ENCODE measurements at regions not wholly inside any gene's neighbourhood (a gene's known extent, or its start where the extent isn't known, plus 50 kb on each side); places are given as distances from the start of the nearest gene placed in this dataset.

GRCh38 chr9:93869088-93869487 is 86.1 kb downstream of the BARX1 start:
- H3K36me3 ChIP-seq (replicated peaks in 1 of 2; ENCODE audit: control insufficient read depth in 1 of 2, insufficient read depth in 2 of 2, low read length in 2 of 2), result no peaks in the 10 kb centered on the region
- H2AFZ ChIP-seq (ENCODE audit: low read length), result no peak overlapping the region
- no peak overlapping the region for H3K27ac ChIP-seq (ENCODE audit: extremely low read length, insufficient read depth, low read length)
- no peak overlapping the region for H3K4me3 ChIP-seq (replicated peaks in 1 of 3; ENCODE audit: insufficient read depth in 1 of 3, low read depth in 2 of 3, low read length in 3 of 3)
- TF ChIP-seq HOXA9 (CRISPR knock-in tag; IDR thresholded peaks at IDR 0.05; ENCODE audit: borderline replicate concordance) (no peak), ARNT2 (CRISPR knock-in tag; IDR thresholded peaks at IDR 0.05; ENCODE audit: low read depth) (no peak), YY1 (IDR thresholded peaks at IDR 0.05; ENCODE audit: insufficient read depth, insufficient replicate concordance, low read depth, low read length) (no peak), BHLHE40 (IDR thresholded peaks at IDR 0.05; ENCODE audit: low read length) (no peak), ZNF879 (CRISPR knock-in tag; IDR thresholded peaks at IDR 0.05) (no peak), RFXAP (CRISPR knock-in tag; IDR thresholded peaks at IDR 0.05; ENCODE audit: borderline replicate concordance) (no peak), ZNF234 (CRISPR knock-in tag; conservative IDR thresholded peaks at IDR 0.05) (no peak), STAT5B (CRISPR knock-in tag; IDR thresholded peaks at IDR 0.05) (no peak), DMAP1 (CRISPR knock-in tag; IDR thresholded peaks at IDR 0.05) (no peak), JUNB (CRISPR knock-in tag; IDR thresholded peaks at IDR 0.05; ENCODE audit: borderline replicate concordance) (no peak), ZNF326 (CRISPR knock-in tag; IDR thresholded peaks at IDR 0.05; ENCODE audit: borderline replicate concordance) (no peak), ZNF225 (CRISPR knock-in tag; IDR thresholded peaks at IDR 0.05) (no peak), MEIS1 (CRISPR knock-in tag; IDR thresholded peaks at IDR 0.05; ENCODE audit: borderline replicate concordance) (no peak), TBL1XR1 (IDR thresholded peaks at IDR 0.05; ENCODE audit: borderline replicate concordance, low read length, partially characterized antibody) (no peak), U2AF2 (IDR thresholded peaks at IDR 0.05; ENCODE audit: low read depth, low read length) (no peak), MNT (IDR thresholded peaks at IDR 0.05) (no peak), TOE1 (CRISPR knock-in tag; IDR thresholded peaks at IDR 0.05) (no peak), RBM22 (optimal IDR thresholded peaks at IDR 0.05; ENCODE audit: low read length) (no peak), CENPT (CRISPR knock-in tag; IDR thresholded peaks at IDR 0.05; ENCODE audit: low read depth) (no peak)
- TF ChIP-seq, protein P1, sequence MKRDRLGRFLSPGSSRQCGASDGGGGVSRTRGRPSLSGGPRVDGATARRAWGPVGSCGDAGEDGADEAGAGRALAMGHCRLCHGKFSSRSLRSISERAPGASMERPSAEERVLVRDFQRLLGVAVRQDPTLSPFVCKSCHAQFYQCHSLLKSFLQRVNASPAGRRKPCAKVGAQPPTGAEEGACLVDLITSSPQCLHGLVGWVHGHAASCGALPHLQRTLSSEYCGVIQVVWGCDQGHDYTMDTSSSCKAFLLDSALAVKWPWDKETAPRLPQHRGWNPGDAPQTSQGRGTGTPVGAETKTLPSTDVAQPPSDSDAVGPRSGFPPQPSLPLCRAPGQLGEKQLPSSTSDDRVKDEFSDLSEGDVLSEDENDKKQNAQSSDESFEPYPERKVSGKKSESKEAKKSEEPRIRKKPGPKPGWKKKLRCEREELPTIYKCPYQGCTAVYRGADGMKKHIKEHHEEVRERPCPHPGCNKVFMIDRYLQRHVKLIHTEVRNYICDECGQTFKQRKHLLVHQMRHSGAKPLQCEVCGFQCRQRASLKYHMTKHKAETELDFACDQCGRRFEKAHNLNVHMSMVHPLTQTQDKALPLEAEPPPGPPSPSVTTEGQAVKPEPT (CRISPR knock-in tag; IDR thresholded peaks at IDR 0.05; ENCODE audit: low read depth), result no peak
- H3K4me1 ChIP-seq (ENCODE audit: insufficient read depth, low read length), result no peaks in the 10 kb centered on the region
- in situ Hi-C loops (cut with HindIII; ENCODE audit: extremely low pct_ligation_motif_present, low pct_unique_long_range_greater_than_20kb), result no loop called here
- H3K9me3 ChIP-seq (ENCODE audit: low read length), result peaks cover 7% of the 10 kb centered on the region
- DNase-seq (ENCODE audit: low spot score) (no peak), ATAC-seq (no peak), FAIRE-seq (no peak)
- no peak overlapping the region for H3K9ac ChIP-seq (ENCODE audit: insufficient read depth, low read depth, low read length)
- ChIA-PET POLR2A (no interaction called here), CTCF (ENCODE audit: low intra/inter-chr PET ratio, low total read pairs) (no interaction called here)
- no peaks in the 10 kb centered on the region for H4K20me1 ChIP-seq (ENCODE audit: insufficient read depth, low read length)
- 36% methylated on average over 5 of the region's 5 CpGs for WGBS (ENCODE audit: low lambda C conversion rate)
- no TSS peak for BruUV-seq (replicated peaks)
- H3K27me3 ChIP-seq (ENCODE audit: control insufficient read depth in 1 of 2, insufficient read depth in 2 of 2, low read length in 2 of 2), result peaks cover 0 to 12% of the 10 kb centered on the region in 2 experiments; a peak in 2 of 5 replicates
- H3K79me2 ChIP-seq (ENCODE audit: insufficient read depth, low read length), result no peaks in the 10 kb centered on the region
- no peak overlapping the region for H3K4me2 ChIP-seq (ENCODE audit: low read depth, low read length)
- intact Hi-C loops (cut with micrococcal nuclease; ENCODE audit: unreplicated experiment), result no loop called here

Data from HepG2 (cell line).